ENCODE measurements at regions not wholly inside any gene's neighbourhood (a gene's known extent, or its start where the extent isn't known, plus 50 kb on each side); places are given as distances from the start of the nearest gene placed in this dataset.
"Not testable (repeated sequence)": the region's sequence is repeated elsewhere in the genome, so short reads cannot be mapped to it uniquely, and the experiment has no call there.

DNA sequence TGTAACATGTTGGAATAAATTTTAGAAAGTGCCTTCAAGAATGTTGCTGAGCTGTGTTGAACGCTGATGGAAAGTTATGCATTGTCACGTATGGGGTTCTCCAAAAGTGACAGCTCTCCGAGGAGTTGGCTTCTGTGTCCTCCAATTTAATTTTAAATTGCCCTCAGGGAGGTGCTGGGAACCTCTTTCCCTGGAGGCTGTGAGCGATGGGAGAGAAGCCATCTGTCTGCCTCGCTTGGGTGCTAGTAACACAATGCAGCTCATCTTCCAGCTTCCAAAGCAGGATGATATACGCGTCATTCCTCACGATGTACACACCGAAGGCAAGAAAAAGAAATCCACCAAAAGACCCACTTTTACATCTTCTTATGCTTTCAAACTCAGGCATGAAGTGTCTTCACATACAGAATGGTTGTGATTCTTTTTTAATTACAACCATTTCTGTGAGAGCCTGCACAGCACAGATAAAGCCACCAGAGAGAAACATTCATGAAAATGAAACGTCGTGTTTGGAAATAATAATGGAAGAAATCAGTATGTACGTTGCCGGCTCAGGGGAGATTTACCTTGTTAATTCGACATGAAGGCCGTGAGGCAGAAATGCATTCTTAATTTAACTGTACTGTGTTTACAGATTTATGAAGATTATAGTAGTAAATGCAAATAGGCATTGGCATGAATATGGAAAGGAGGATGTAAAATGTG, 218.9 kb downstream of the ASMT start:
- peaks cover 0 to 29% (median 18%) of the 10 kb centered on the region in 8 donors for H3K9me3 ChIP-seq
- no peak overlapping the region for H3K4me3 ChIP-seq
- no peak overlapping the region for H3K27ac ChIP-seq
- intact Hi-C loops (cut with DNase I; ENCODE audit: low total_unique reads), result no loop called here
- H3K27me3 ChIP-seq (replicated peaks in 1 of 7), result no peaks in the 10 kb centered on the region
- H3K4me1 ChIP-seq, result no peaks in the 10 kb centered on the region
- no peaks in the 10 kb centered on the region for H3K36me3 ChIP-seq
- TF ChIP-seq POLR2AphosphoS5 (IDR thresholded peaks at IDR 0.05) (no peak), POLR2A (IDR thresholded peaks at IDR 0.05) (no peak)
- TF ChIP-seq, protein P1, sequence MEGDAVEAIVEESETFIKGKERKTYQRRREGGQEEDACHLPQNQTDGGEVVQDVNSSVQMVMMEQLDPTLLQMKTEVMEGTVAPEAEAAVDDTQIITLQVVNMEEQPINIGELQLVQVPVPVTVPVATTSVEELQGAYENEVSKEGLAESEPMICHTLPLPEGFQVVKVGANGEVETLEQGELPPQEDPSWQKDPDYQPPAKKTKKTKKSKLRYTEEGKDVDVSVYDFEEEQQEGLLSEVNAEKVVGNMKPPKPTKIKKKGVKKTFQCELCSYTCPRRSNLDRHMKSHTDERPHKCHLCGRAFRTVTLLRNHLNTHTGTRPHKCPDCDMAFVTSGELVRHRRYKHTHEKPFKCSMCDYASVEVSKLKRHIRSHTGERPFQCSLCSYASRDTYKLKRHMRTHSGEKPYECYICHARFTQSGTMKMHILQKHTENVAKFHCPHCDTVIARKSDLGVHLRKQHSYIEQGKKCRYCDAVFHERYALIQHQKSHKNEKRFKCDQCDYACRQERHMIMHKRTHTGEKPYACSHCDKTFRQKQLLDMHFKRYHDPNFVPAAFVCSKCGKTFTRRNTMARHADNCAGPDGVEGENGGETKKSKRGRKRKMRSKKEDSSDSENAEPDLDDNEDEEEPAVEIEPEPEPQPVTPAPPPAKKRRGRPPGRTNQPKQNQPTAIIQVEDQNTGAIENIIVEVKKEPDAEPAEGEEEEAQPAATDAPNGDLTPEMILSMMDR (IDR thresholded peaks at IDR 0.05 in 8 of 11, conservative IDR thresholded peaks at IDR 0.05 in 3 of 11), result no peak
- WGBS, 5 donors, result 85 to 89% (median 88%) methylated on average over 15 of the region's 15 CpGs
- DNase-seq, result no peak

DNA sequence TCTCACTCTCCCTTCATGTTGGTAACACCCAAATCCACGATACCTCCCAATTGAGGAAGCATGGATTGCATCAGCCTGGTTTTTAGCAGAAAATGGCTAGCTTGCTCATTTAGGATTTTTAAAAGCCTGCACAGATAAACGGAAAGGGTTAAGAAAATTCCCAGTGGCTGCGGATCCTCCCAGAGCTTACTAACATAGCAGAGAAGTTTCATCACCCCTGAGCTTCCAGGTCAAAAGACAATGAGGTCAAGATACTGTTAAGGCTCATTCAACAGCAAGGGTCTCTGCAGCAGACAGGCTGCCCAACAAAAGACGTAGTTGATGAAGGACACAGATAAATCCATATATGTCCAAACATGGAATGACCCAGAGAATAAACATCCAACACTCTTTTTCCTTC, 220.2 kb downstream of the ASMT start:
- Histone ChIP-seq H3K27me3 (replicated peaks in 1 of 7) (no peaks in the 10 kb centered on the region), H3K4me1 (no peaks in the 10 kb centered on the region), H3K4me3 (no peak overlapping the region), H3K9me3 (peaks cover 0 to 32% (median 20%) of the 10 kb centered on the region in 8 donors), H3K27ac (no peak overlapping the region), H3K36me3 (no peaks in the 10 kb centered on the region)
- TF ChIP-seq, protein P1 (IDR thresholded peaks at IDR 0.05 in 8 of 11, conservative IDR thresholded peaks at IDR 0.05 in 3 of 11), result no peak
- TF ChIP-seq POLR2AphosphoS5 (IDR thresholded peaks at IDR 0.05), result no peak
- TF ChIP-seq POLR2A (IDR thresholded peaks at IDR 0.05), result no peak
- no peak for DNase-seq
- intact Hi-C loops (cut with DNase I; ENCODE audit: low total_unique reads), result no loop called here
- 48 to 61% (median 58%) methylated on average over 4 of the region's 4 CpGs for WGBS, 5 donors

DNA sequence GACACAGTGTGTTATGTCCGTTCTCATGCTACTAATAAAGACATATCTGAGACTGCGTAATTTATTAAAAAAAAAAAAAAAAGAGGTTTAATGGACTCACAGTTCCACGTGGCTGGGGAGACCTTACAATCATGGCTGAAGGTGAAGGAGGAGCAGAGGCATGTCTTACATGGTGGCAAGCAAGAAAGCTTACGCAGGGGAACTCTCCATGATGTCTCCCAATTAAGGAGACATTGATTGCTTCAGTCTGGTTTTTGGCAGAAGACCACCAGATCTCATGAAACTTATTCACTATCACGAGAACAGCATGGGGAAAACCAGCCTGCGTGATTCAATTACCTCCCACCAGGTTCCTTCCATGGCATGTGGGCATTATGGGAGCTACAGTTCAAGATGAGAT, 221.8 kb downstream of the ASMT start:
- TF ChIP-seq POLR2A (IDR thresholded peaks at IDR 0.05) (no peak), POLR2AphosphoS5 (IDR thresholded peaks at IDR 0.05) (no peak)
- TF ChIP-seq, protein P1 (IDR thresholded peaks at IDR 0.05 in 8 of 11, conservative IDR thresholded peaks at IDR 0.05 in 3 of 11), result no peak
- H3K27ac ChIP-seq, result no peak overlapping the region
- H3K27me3 ChIP-seq (replicated peaks in 1 of 7), result no peaks in the 10 kb centered on the region
- no peaks in the 10 kb centered on the region for H3K36me3 ChIP-seq
- no peaks in the 10 kb centered on the region for H3K4me1 ChIP-seq
- H3K9me3 ChIP-seq, result peaks cover 0 to 38% (median 20%) of the 10 kb centered on the region in 8 donors
- 86 to 92% (median 86%) methylated on average over 6 of the region's 6 CpGs for WGBS, 5 donors
- intact Hi-C loops (cut with DNase I; ENCODE audit: low total_unique reads), result no loop called here
- no peak overlapping the region for H3K4me3 ChIP-seq
- DNase-seq, result no peak

DNA sequence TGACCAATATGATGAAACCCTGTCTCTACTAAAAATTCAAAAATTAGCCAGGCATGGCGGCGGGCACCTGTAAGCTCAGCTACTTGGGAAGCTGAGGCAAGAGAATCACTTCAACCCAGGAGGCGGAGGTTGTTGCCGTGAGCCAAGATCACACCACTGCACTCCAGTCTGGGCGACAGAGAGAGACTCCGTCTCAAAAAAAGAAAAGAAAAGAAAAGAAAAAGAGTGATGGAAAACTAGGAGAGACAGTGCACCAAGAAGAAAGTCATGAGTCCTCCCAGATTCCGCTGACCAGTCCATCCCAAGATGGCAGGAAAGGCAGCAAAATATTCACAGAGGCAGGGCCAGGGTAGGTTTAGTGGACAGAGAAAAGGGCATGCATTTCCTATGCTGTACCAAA, 226.9 kb downstream of the ASMT start:
- Histone ChIP-seq H3K27ac (no peak overlapping the region), H3K9me3 (peaks cover 0 to 26% (median 13%) of the 10 kb centered on the region in 8 donors), H3K27me3 (replicated peaks in 1 of 7) (no peaks in the 10 kb centered on the region), H3K4me3 (no peak overlapping the region), H3K36me3 (no peaks in the 10 kb centered on the region), H3K4me1 (no peaks in the 10 kb centered on the region)
- intact Hi-C loops (cut with DNase I; ENCODE audit: low total_unique reads), result no loop called here
- WGBS, 5 donors, result 93 to 96% (median 94%) methylated on average over 7 of the region's 7 CpGs
- no peak for DNase-seq
- TF ChIP-seq POLR2AphosphoS5 (IDR thresholded peaks at IDR 0.05), result no peak
- no peak for TF ChIP-seq POLR2A (IDR thresholded peaks at IDR 0.05)
- TF ChIP-seq, protein P1 (IDR thresholded peaks at IDR 0.05 in 8 of 11, conservative IDR thresholded peaks at IDR 0.05 in 3 of 11), result no peak

DNA sequence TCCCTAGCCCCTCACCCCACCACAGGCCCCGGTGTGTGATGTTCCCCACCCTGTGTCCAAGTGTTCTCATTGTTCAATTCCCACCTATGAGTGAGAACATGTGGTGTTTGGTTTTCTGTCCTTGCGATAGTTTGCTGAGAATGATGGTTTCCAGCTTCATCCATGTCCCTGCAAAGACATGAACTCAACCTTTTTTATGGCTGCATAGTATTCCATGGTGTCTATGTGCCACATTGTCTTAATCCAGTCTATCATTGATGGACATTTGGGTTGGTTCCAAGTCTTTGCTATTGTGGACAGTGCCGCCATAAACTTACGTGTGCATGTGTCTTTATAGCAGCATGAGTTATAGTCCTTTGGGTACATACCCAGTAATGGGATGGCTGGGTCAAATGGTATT, 232.1 kb downstream of the ASMT start:
- H3K27ac ChIP-seq; H3K4me1 ChIP-seq; H3K27me3 ChIP-seq (replicated peaks in 1 of 7); intact Hi-C loops (cut with DNase I; ENCODE audit: low total_unique reads); DNase-seq; H3K36me3 ChIP-seq; H3K4me3 ChIP-seq; H3K9me3 ChIP-seq: not testable (repeated sequence)
- 94 to 98% (median 95%) methylated on average over 4 of the region's 4 CpGs for WGBS, 5 donors

DNA sequence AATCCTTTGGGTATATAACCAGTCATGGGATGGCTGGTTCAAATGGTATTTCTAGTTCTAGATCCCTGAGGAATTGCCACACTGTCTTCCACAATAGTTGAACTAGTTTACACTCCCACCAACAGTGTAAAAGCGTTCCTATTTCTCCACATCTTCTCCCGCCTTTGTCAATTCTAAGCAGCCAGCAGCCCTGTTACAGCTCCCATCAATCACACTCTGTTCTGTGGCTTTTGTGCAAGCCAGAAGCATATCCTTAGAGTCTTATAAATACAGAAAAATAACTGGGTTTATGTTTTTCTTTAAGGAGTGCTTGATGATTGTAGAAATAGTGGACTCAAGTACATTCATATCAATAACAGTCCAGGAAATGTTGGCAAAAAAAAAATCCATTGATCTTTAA, 232.9 kb downstream of the ASMT start:
- intact Hi-C loops (cut with DNase I; ENCODE audit: low total_unique reads); H3K27me3 ChIP-seq (replicated peaks in 1 of 7); H3K36me3 ChIP-seq; H3K4me1 ChIP-seq; H3K27ac ChIP-seq; H3K9me3 ChIP-seq; DNase-seq; H3K4me3 ChIP-seq: not testable (repeated sequence)
- WGBS, 5 donors, result 58 to 77% (median 64%) methylated on average over 2 of the region's 2 CpGs

All from spleen (tissue), 11 donors.